ENCODE measurements at regions not wholly inside any gene's neighbourhood (a gene's known extent, or its start where the extent isn't known, plus 50 kb on each side); places are given as distances from the start of the nearest gene placed in this dataset.
A peak's percentile ranks its signal among the peaks of the same experiment; 100 is the strongest.

DNA sequence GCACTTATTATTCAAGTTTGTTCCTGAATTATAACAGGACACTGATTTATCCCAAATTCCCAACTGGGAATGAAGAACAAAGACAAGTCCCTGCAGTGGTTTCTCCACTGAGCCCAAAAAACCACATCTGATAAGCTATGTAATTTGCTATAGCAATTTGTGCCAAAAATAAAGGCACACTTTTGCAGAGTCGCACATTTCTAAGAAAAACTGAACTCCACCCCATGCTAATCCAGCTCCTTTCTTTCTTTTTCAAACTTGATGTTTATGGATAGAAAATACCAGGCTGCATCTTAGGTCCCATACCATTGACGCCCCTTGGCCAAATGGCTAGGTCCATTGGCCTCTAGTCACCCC is 170.2 kb upstream of the CITED2 start:
- no peak overlapping the region for H3K4me3 ChIP-seq (ENCODE audit: low read depth, low read length)

GRCh38 chr6:139542351-139542750 is 167.9 kb upstream of the CITED2 start:
- no peak overlapping the region for H3K4me3 ChIP-seq (ENCODE audit: low read depth, low read length)
- no peak for TF ChIP-seq CTCF (IDR thresholded peaks at IDR 0.05; ENCODE audit: insufficient read depth, low read depth, low read length, missing control alignments)
- no peak for DNase-seq (ENCODE audit: low read depth)

More for the DNA sequence above, 170.2 kb upstream of the CITED2 start:
- TF ChIP-seq CTCF (IDR thresholded peaks at IDR 0.05; ENCODE audit: insufficient read depth, low read depth, low read length, missing control alignments): no peak
- DNase-seq (ENCODE audit: low read depth): no peak

DNA sequence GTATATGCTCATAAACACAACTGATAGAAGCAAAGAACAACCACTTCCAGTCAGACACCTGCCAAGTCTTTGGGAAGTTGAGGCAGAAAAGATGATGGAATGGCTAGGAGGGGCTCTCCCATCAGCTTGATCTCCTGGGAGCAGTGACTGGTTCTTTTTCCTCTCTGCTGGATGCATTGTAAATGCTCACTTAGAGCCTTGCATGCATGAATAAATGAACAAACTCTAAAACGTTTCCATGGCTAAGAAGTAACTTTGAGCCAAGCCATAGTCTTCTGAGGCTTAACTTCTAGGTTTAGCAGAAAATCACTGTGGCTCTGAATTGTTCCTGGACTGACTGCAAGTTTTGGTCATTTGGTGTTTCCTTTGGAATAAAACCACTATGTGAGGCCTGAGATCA is 166.4 kb upstream of the CITED2 start:
- no peak overlapping the region for H3K4me3 ChIP-seq (ENCODE audit: low read depth, low read length)
- no peak for TF ChIP-seq CTCF (IDR thresholded peaks at IDR 0.05; ENCODE audit: insufficient read depth, low read depth, low read length, missing control alignments)
- no peak for DNase-seq (ENCODE audit: low read depth)

DNA sequence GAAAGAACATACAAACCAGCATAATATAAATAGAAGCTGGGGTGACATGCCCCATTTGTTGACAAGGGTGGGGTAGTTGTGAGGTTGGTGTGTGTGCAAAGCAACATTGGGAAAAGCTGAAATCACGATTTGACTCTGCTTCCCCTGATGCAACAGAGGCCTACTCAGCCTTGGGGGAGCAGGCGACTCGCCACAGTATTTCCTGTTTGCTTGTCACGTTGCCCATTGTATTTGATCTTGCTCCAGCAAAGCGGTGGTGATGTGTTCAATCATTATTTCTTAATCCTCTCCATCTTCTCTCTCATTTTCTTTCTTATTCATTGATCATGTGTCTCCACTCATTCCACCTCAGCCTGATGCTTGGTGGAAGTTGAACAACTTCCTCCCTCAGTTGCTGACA is 165.8 kb upstream of the CITED2 start:
- TF ChIP-seq CTCF (IDR thresholded peaks at IDR 0.05; ENCODE audit: insufficient read depth, low read depth, low read length, missing control alignments): no peak
- peak; percentile 73 for DNase-seq (ENCODE audit: low read depth)
- H3K4me3 ChIP-seq (ENCODE audit: low read depth, low read length): no peak overlapping the region

DNA sequence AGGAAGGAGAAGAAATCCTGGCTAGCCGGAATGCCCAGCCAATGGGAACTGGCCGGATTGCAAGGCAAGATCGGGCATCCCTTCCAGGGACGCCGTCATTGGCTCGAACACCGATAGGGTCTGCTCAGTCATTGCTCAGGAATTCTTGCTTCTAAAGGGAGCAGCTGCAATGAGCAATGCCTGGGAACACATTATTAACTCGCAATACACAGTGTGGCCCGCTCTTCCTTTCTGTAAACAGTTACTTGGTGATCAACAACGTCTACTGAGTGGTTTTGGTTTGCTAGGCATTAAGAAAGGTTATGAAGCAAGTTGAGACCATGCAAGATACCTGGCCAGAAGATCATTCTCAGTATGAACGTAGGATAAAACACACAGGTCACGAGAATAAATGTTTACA is 165.4 kb upstream of the CITED2 start:
- H3K4me3 ChIP-seq (ENCODE audit: low read depth, low read length): no peak overlapping the region
- no peak for DNase-seq (ENCODE audit: low read depth)
- TF ChIP-seq CTCF (IDR thresholded peaks at IDR 0.05; ENCODE audit: insufficient read depth, low read depth, low read length, missing control alignments): no peak

DNA sequence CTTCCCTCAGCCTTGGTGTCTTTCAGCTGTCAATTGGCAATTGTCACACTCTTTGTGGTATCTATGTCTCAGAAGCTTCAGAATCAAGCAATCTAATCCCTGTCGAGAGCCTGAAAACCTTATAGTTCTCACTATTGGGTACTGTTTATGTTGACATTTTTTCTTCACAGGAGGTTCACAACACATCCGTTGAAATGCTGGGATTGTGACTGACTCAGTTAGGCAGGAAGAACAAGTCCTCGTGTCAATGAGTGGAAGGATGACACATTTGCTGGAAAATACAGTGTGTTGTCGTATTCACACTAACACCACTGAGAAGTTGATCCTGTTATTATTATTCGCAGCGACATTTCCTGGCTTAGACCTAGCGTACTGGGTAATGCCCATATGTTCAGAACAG is 163.9 kb upstream of the CITED2 start:
- TF ChIP-seq CTCF (IDR thresholded peaks at IDR 0.05; ENCODE audit: insufficient read depth, low read depth, low read length, missing control alignments): no peak
- no peak for DNase-seq (ENCODE audit: low read depth)
- H3K4me3 ChIP-seq (ENCODE audit: low read depth, low read length): no peak overlapping the region

- DNase-seq (ENCODE audit: low read depth): no peak
- H3K4me3 ChIP-seq (ENCODE audit: low read depth, low read length): no peak overlapping the region
- no peak for TF ChIP-seq CTCF (IDR thresholded peaks at IDR 0.05; ENCODE audit: insufficient read depth, low read depth, low read length, missing control alignments)
Observed at GRCh38 chr6:139536751-139537617, 162.5 kb upstream of the CITED2 start.

All from GM12865 (cell line).